Stomach (tissue), 8 donors: ENCODE measurements at regions not wholly inside any gene's neighbourhood (a gene's known extent, or its start where the extent isn't known, plus 50 kb on each side); places are given as distances from the start of the nearest gene placed in this dataset.

Experiments used
- DNase-seq, 2 donors: peaks; one replicate each; pipeline versions ENCODE4 v3.0.0 to v3.0.0-alpha.2; 2013 to 2019
- H3K27ac ChIP-seq, 5 donors: fragments of 200-600 bp in 4 of 5; sonication (generic) in 4 of 5; one replicate each; pipeline ENCODE4 v1.5.1; 2013 to 2019; ENCODE audit warnings: mild to moderate bottlenecking in 1 of 5, moderate library complexity in 1 of 5
- H3K27me3 ChIP-seq, 3 donors: fragments of 200-600 bp; sonication (generic); one replicate each; pipeline ENCODE4 v1.5.1; 2017 to 2019; ENCODE audit warnings: mixed run types in 1 of 3
- H3K36me3 ChIP-seq, 4 donors: fragments of 200-600 bp; sonication (generic); 1 replicate in 3 of 4; 2 replicates in 1 of 4; pipeline ENCODE4 v1.5.1; 2016 to 2019
- H3K4me1 ChIP-seq, 4 donors: fragments of 200-600 bp; sonication (generic); one replicate each; pipeline ENCODE4 v1.5.1; 2016 to 2019
- H3K4me3 ChIP-seq, 4 donors: fragments of 200-600 bp; sonication (generic) in 3 of 4; one replicate each; pipeline ENCODE4 v1.5.1; 2016 to 2019; ENCODE audit warnings: mild to moderate bottlenecking in 1 of 4
- H3K9me3 ChIP-seq, 4 donors: fragments of 200-600 bp; sonication (generic); one replicate each; pipeline ENCODE4 v1.5.1; 2016 to 2019
- CTCF ChIP-seq, 7 experiments: fragments of 450-650 bp in 4 of 7; fragments of 200-600 bp in 3 of 7; sonication (generic) in 3 of 7; IDR thresholded peaks; one replicate each; pipeline ENCODE4 v1.5.1; 2016 to 2019; ENCODE audit warnings: antibody characterized with exemption in 7 of 7, control low read depth in 2 of 7, mild to moderate bottlenecking in 1 of 7
- EP300 ChIP-seq: sonication (generic); formaldehyde crosslinking; IDR thresholded peaks from one replicate; pipeline ENCODE4 v1.6.1; 2017; ENCODE audit warnings: antibody characterized with exemption
- POLR2A ChIP-seq, 4 donors: fragments of 450-650 bp; IDR thresholded peaks; one replicate each; pipeline ENCODE4 v1.6.1; 2016; ENCODE audit warnings: antibody characterized with exemption in 4 of 4, control low read depth in 2 of 4, mild to moderate bottlenecking in 1 of 4, moderate library complexity in 1 of 4
- POLR2AphosphoS5 ChIP-seq, 3 donors: sonication (generic); formaldehyde crosslinking; IDR thresholded peaks; one replicate each; pipeline ENCODE4 v1.6.1; 2016; ENCODE audit warnings: antibody characterized with exemption in 3 of 3
- WGBS, 5 donors: extraction: QIAGEN DNeasy Blood & Tissue Kit in 3 of 5; methylation state at CpG; one replicate each; pipeline versions ENCODE4 v1.1.5 to v1.1.7; 2013 to 2018; 5-methylcytosine and 5-hydroxymethylcytosine counted together
- intact Hi-C: fragments of 100-400 bp; cut with DNase I; formaldehyde crosslinking; loops from one replicate; pipeline ENCODE4 v1.15.1; 2023; ENCODE audit warnings: low total_unique reads
- donor health status: healthy with polysubstance abuse.
- donor health status: Bipolar disorder and iron deficiency.
- donor health status: healthy.

- no peak overlapping the region for H3K4me3 ChIP-seq
- no peak overlapping the region for H3K27ac ChIP-seq
- DNase-seq, result no peak
- no peaks in the 10 kb centered on the region for H3K4me1 ChIP-seq
- intact Hi-C loops, result no loop called here
- H3K27me3 ChIP-seq, result peaks cover 0 to 11% (median 0%) of the 10 kb centered on the region in 3 donors
- peaks cover 0 to 35% (median 17%) of the 10 kb centered on the region in 4 donors for H3K9me3 ChIP-seq
- no peaks in the 10 kb centered on the region for H3K36me3 ChIP-seq
- TF ChIP-seq POLR2AphosphoS5 (IDR thresholded peaks at IDR 0.05), result no peak
- TF ChIP-seq CTCF (IDR thresholded peaks at IDR 0.05), result no peak
- TF ChIP-seq POLR2A (IDR thresholded peaks at IDR 0.05), result no peak
- no peak for TF ChIP-seq EP300
Observed at GRCh38 chr1:38394303-38394702, 347.7 kb upstream of the POU3F1 start.

- no peaks in the 10 kb centered on the region for H3K36me3 ChIP-seq
- no peak overlapping the region for H3K4me3 ChIP-seq
- peaks cover 0 to 11% (median 0%) of the 10 kb centered on the region in 3 donors for H3K27me3 ChIP-seq
- H3K4me1 ChIP-seq, result no peaks in the 10 kb centered on the region
- intact Hi-C loops, result no loop called here
- H3K27ac ChIP-seq, result no peak overlapping the region
- DNase-seq, result no peak
- H3K9me3 ChIP-seq, result peaks cover 0 to 45% (median 23%) of the 10 kb centered on the region in 4 donors
- no peak for TF ChIP-seq POLR2A (IDR thresholded peaks at IDR 0.05)
- TF ChIP-seq EP300, result no peak
- no peak for TF ChIP-seq POLR2AphosphoS5 (IDR thresholded peaks at IDR 0.05)
- TF ChIP-seq CTCF (IDR thresholded peaks at IDR 0.05), result no peak
- 50 to 83% (median 76%) methylated on average over 2 of the region's 2 CpGs for WGBS, 5 donors
Observed at GRCh38 chr1:38392861-38393260, 346.3 kb upstream of the POU3F1 start.

- H3K4me1 ChIP-seq, result no peaks in the 10 kb centered on the region
- DNase-seq, result no peak
- H3K27me3 ChIP-seq, result peaks cover 0 to 5% (median 3%) of the 10 kb centered on the region in 3 donors
- H3K27ac ChIP-seq, result no peak overlapping the region
- intact Hi-C loops, result no loop called here
- H3K36me3 ChIP-seq, result no peaks in the 10 kb centered on the region
- TF ChIP-seq POLR2A (IDR thresholded peaks at IDR 0.05) (no peak), CTCF (IDR thresholded peaks at IDR 0.05) (no peak), EP300 (no peak), POLR2AphosphoS5 (IDR thresholded peaks at IDR 0.05) (no peak)
- no peak overlapping the region for H3K4me3 ChIP-seq
- no peaks in the 10 kb centered on the region for H3K9me3 ChIP-seq
- 57 to 67% (median 64%) methylated on average over 8 of the region's 8 CpGs for WGBS, 5 donors
Observed at GRCh38 chr1:38381256-38381655, 334.7 kb upstream of the POU3F1 start.

GRCh38 chr1:38376577-38376976 is 330.0 kb upstream of the POU3F1 start:
- H3K9me3 ChIP-seq, result peaks cover 6 to 22% (median 16%) of the 10 kb centered on the region in 4 donors
- no peak overlapping the region for H3K27ac ChIP-seq
- H3K27me3 ChIP-seq, result peaks cover 0 to 5% (median 0%) of the 10 kb centered on the region in 3 donors
- no peak overlapping the region for H3K4me3 ChIP-seq
- no peaks in the 10 kb centered on the region for H3K4me1 ChIP-seq
- intact Hi-C loops, result no loop called here
- no peak for DNase-seq
- H3K36me3 ChIP-seq, result no peaks in the 10 kb centered on the region
- 53 to 62% (median 54%) methylated on average over 2 of the region's 2 CpGs for WGBS, 5 donors
- TF ChIP-seq POLR2A (IDR thresholded peaks at IDR 0.05), result no peak
- no peak for TF ChIP-seq CTCF (IDR thresholded peaks at IDR 0.05)
- no peak for TF ChIP-seq EP300
- TF ChIP-seq POLR2AphosphoS5 (IDR thresholded peaks at IDR 0.05), result no peak
